Brain microvascular endothelial cell (primary cell): ENCODE measurements at regions not wholly inside any gene's neighbourhood (a gene's known extent, or its start where the extent isn't known, plus 50 kb on each side); places are given as distances from the start of the nearest gene placed in this dataset.

Experiments
- DNase-seq: peaks from one replicate; pipeline ENCODE4 v3.0.0-alpha.2; 2020
- H3K27ac ChIP-seq: fragments of 250-450 bp; sonication (Bioruptor Pico); 2 replicates; pipeline ENCODE4 v1.5.1; 2020; ENCODE audit warnings: mild to moderate bottlenecking, moderate library complexity
- H3K27me3 ChIP-seq: fragments of 250-450 bp; sonication (Bioruptor Pico); replicated peaks from 2 replicates; pipeline ENCODE4 v1.5.1; 2020; ENCODE audit warnings: mild to moderate bottlenecking
- H3K36me3 ChIP-seq: fragments of 250-450 bp; sonication (Bioruptor Pico); replicated peaks from 2 replicates; pipeline ENCODE4 v1.5.1; 2020; ENCODE audit warnings: mild to moderate bottlenecking
- H3K4me3 ChIP-seq: 2 replicates; pipeline ENCODE4 v1.5.1; 2011; ENCODE audit warnings: low read depth, mild to moderate bottlenecking, control low read depth, low read length, moderate library complexity
- CTCF ChIP-seq: IDR thresholded peaks from 2 replicates; pipeline ENCODE4 v1.5.1; 2011; ENCODE audit warnings: low read depth, mild to moderate bottlenecking, moderate library complexity, low read length, control low read depth, inconsistent platforms; ENCODE audit errors: missing control alignments
- in situ Hi-C: cut with HindIII; loops from 2 replicates; pipeline ENCODE4 v1.10.0; 2017; ENCODE audit warnings: low sequenced_read_pairs, low pct_ligation_motif_present

- TF ChIP-seq CTCF, result no peak
- Histone ChIP-seq H3K36me3 (no peaks in the 10 kb centered on the region), H3K27ac (no peak overlapping the region), H3K4me3 (no peak overlapping the region), H3K27me3 (no peaks in the 10 kb centered on the region)
- in situ Hi-C loops, result no loop called here
- no peak for DNase-seq
These were observed 817.5 kb downstream of the SQOR start for GRCh38 chr15:46452297-46452820.

- in situ Hi-C loops, result no loop called here
- TF ChIP-seq CTCF, result no peak
- no peaks in the 10 kb centered on the region for H3K27me3 ChIP-seq
- DNase-seq, result no peak
- no peak overlapping the region for H3K27ac ChIP-seq
- H3K36me3 ChIP-seq, result no peaks in the 10 kb centered on the region
- no peak overlapping the region for H3K4me3 ChIP-seq
These were observed 821.6 kb downstream of the SQOR start for GRCh38 chr15:46456456-46456855.

- no peak for DNase-seq
- no peak overlapping the region for H3K27ac ChIP-seq
- H3K36me3 ChIP-seq, result no peaks in the 10 kb centered on the region
- H3K27me3 ChIP-seq, result no peaks in the 10 kb centered on the region
- H3K4me3 ChIP-seq, result no peak overlapping the region
- no peak for TF ChIP-seq CTCF
- in situ Hi-C loops, result no loop called here
These were observed 825.7 kb downstream of the SQOR start for GRCh38 chr15:46460431-46461094.

- no peak for DNase-seq
- H3K27ac ChIP-seq, result no peak overlapping the region
- no peaks in the 10 kb centered on the region for H3K27me3 ChIP-seq
- no peaks in the 10 kb centered on the region for H3K36me3 ChIP-seq
- TF ChIP-seq CTCF, result no peak
- in situ Hi-C loops, result no loop called here
- no peak overlapping the region for H3K4me3 ChIP-seq
These were observed 826.6 kb downstream of the SQOR start for GRCh38 chr15:46461416-46461815.

- in situ Hi-C loops, result no loop called here
- H3K36me3 ChIP-seq, result no peaks in the 10 kb centered on the region
- no peak for TF ChIP-seq CTCF
- H3K4me3 ChIP-seq, result no peak overlapping the region
- no peak for DNase-seq
- H3K27ac ChIP-seq, result no peak overlapping the region
- no peaks in the 10 kb centered on the region for H3K27me3 ChIP-seq
These were observed 832.2 kb downstream of the SQOR start for GRCh38 chr15:46467041-46467440.

GRCh38 chr15:46471096-46471495, 836.3 kb downstream of the SQOR start:
- no peak overlapping the region for H3K27ac ChIP-seq
- in situ Hi-C loops, result no loop called here
- no peak overlapping the region for H3K4me3 ChIP-seq
- no peaks in the 10 kb centered on the region for H3K27me3 ChIP-seq
- TF ChIP-seq CTCF, result no peak
- no peak for DNase-seq
- no peaks in the 10 kb centered on the region for H3K36me3 ChIP-seq
